HCT116 (cell line): ENCODE measurements at regions not wholly inside any gene's neighbourhood (a gene's known extent, or its start where the extent isn't known, plus 50 kb on each side); places are given as distances from the start of the nearest gene placed in this dataset.

Experiments
- ATAC-seq: fragments of 200-7000 bp; cut with Tn5 transposase; 2 replicates; pipeline ENCODE4 v1.9.1; 2020; ENCODE audit warnings: mild to moderate bottlenecking, moderate library complexity
- BruUV-seq: library from RNA; stranded (reverse); fragments of 400-500 nt; replicated peaks from 2 replicates; lab custom pipeline; 2021; lab: Mats Ljungman, UMichigan
- CTCF ChIA-PET: fragments of 300-600 bp; sonication (Branson Sonifier 250); formaldehyde crosslinking; loops from one replicate; lab custom pipeline; 2021; ENCODE audit warnings: antibody characterized with exemption; lab: Charles Lee
- POLR2A ChIA-PET: fragments of 300-600, 350-600 bp; sonication (Branson Sonifier 250); formaldehyde crosslinking; loops from one replicate; lab custom pipeline; 2021; ENCODE audit warnings: antibody characterized with exemption; lab: Charles Lee
- RAD21 ChIA-PET, 2 experiments: fragments of 300-600 bp; sonication (Branson Sonifier 250); formaldehyde crosslinking; loops; one replicate each; lab custom pipeline; 2023; ENCODE audit warnings: low total read pairs in 2 of 2; ENCODE audit not compliant: uncharacterized antibody in 2 of 2, unreplicated experiment in 2 of 2, low non-redundant PET in 1 of 2; lab: Charles Lee
- DNase-seq: peaks from one replicate; pipeline ENCODE4 v3.0.0-alpha.2; 2010; ENCODE audit warnings: low read depth, low spot score
- H2AFZ ChIP-seq: fragments of 200-600 bp; shearing (Covaris generic), sonication (generic); 2 replicates; pipeline ENCODE4 v1.6.1; 2017; ENCODE audit warnings: low read depth, mixed run types, mixed read lengths, antibody characterized with exemption, low read length; ENCODE audit not compliant: poor library complexity, severe bottlenecking
- H3K27ac ChIP-seq: 2 replicates; pipeline ENCODE4 v1.5.1; 2012; ENCODE audit warnings: low read depth, low read length
- H3K27me3 ChIP-seq: fragments of 200-600 bp; sonication (generic); 2 replicates; pipeline ENCODE4 v1.6.1; 2016; ENCODE audit warnings: mixed run types, low read length, mixed read lengths; ENCODE audit not compliant: insufficient read depth
- H3K36me3 ChIP-seq, 2 experiments: fragments of 200-500 bp in 1 of 2; fragments of 200-600 bp in 1 of 2; sonication (Bioruptor generic) in 1 of 2; sonication (generic) in 1 of 2; 2 replicates each; pipeline versions ENCODE4 v1.5.1 to v1.6.1; 2014 to 2016; ENCODE audit warnings: low read length in 2 of 2, inconsistent platforms in 1 of 2, mixed read lengths in 1 of 2, mixed run types in 1 of 2; ENCODE audit not compliant: insufficient read depth in 2 of 2, control insufficient read depth in 1 of 2
- H3K4me1 ChIP-seq, 2 experiments: fragments of 200-600 bp in 1 of 2; sonication (generic) in 1 of 2; 2 replicates each; pipeline versions ENCODE4 v1.5.1 to v1.6.1; 2012 to 2017; ENCODE audit warnings: low read length in 2 of 2, inconsistent platforms in 1 of 2, mild to moderate bottlenecking in 1 of 2, mixed read lengths in 1 of 2, mixed run types in 1 of 2, moderate library complexity in 1 of 2; ENCODE audit not compliant: insufficient read depth in 2 of 2, control insufficient read depth in 1 of 2
- H3K4me2 ChIP-seq: fragments of 200-600 bp; sonication (generic); 2 replicates; pipeline ENCODE4 v1.6.1; 2017; ENCODE audit warnings: mixed run types, low read length, mixed read lengths
- H3K4me3 ChIP-seq, 2 experiments: fragments of 200-600 bp in 1 of 2; sonication (generic) in 1 of 2; replicated peaks in 1 of 2; 2 replicates each; pipeline ENCODE4 v1.5.1; 2011 to 2016; ENCODE audit warnings: low read length in 2 of 2, control low read depth in 1 of 2, low read depth in 1 of 2, mild to moderate bottlenecking in 1 of 2, mixed read lengths in 1 of 2, mixed run types in 1 of 2
- H3K79me2 ChIP-seq: fragments of 200-600 bp; sonication (generic); 2 replicates; pipeline ENCODE4 v1.6.1; 2017; ENCODE audit warnings: mild to moderate bottlenecking, mixed run types, low read length, moderate library complexity, mixed read lengths; ENCODE audit not compliant: insufficient read depth
- H3K9ac ChIP-seq: fragments of 200-600 bp; sonication (generic); 2 replicates; pipeline ENCODE4 v1.6.1; 2016; ENCODE audit warnings: low read length, mixed read lengths
- H3K9me2 ChIP-seq: fragments of 200-600 bp; sonication (generic), shearing (Covaris generic); 2 replicates; pipeline ENCODE4 v1.6.1; 2017; ENCODE audit warnings: mixed run types, mild to moderate bottlenecking, moderate library complexity; ENCODE audit not compliant: insufficient read depth
- H3K9me3 ChIP-seq, 2 experiments: fragments of 200-500 bp in 1 of 2; fragments of 200-600 bp in 1 of 2; sonication (Bioruptor generic) in 1 of 2; sonication (generic) in 1 of 2; 2 replicates each; pipeline ENCODE4 v1.6.1; 2014 to 2017; ENCODE audit warnings: low read length in 2 of 2, mixed read lengths in 2 of 2, inconsistent platforms in 1 of 2, low read depth in 1 of 2, mild to moderate bottlenecking in 1 of 2, mixed run types in 1 of 2, moderate library complexity in 1 of 2; ENCODE audit not compliant: control insufficient read depth in 1 of 2, insufficient read depth in 1 of 2
- H4K20me1 ChIP-seq: fragments of 200-600 bp; sonication (generic), shearing (Covaris generic); 2 replicates; pipeline ENCODE4 v1.6.1; 2017; ENCODE audit warnings: mixed run types, mild to moderate bottlenecking, moderate library complexity; ENCODE audit not compliant: insufficient read depth
- ATF3 ChIP-seq: IDR thresholded peaks from 2 replicates; pipeline ENCODE4 v1.6.1; 2012
- CTCF ChIP-seq, 3 experiments: fragments of 200-600 bp in 1 of 3; sonication (generic) in 1 of 3; IDR thresholded peaks in 2 of 3; conservative IDR thresholded peaks in 1 of 3; 2 replicates each; pipeline ENCODE4 v1.5.1; 2012 to 2017; ENCODE audit warnings: low read depth in 2 of 3, low read length in 2 of 3, antibody characterized with exemption in 1 of 3, borderline replicate concordance in 1 of 3, control low read depth in 1 of 3, mild to moderate bottlenecking in 1 of 3, mixed read lengths in 1 of 3, mixed run types in 1 of 3, moderate library complexity in 1 of 3; ENCODE audit not compliant: insufficient read depth in 1 of 3
- EGR1 ChIP-seq: IDR thresholded peaks from 2 replicates; pipeline ENCODE4 v1.6.1; 2012; ENCODE audit warnings: low read depth
- ELF1 ChIP-seq: IDR thresholded peaks from 2 replicates; pipeline ENCODE4 v1.6.1; 2012; ENCODE audit warnings: low read depth, borderline replicate concordance
- EZH2 ChIP-seq: fragments of 200-600 bp; sonication (generic); IDR thresholded peaks from 2 replicates; pipeline ENCODE4 v1.6.1; 2017; ENCODE audit warnings: antibody characterized with exemption, mixed run types
- FOSL1 ChIP-seq: IDR thresholded peaks from 2 replicates; pipeline ENCODE4 v1.6.1; 2012; ENCODE audit warnings: low read depth
- POLR2A ChIP-seq: IDR thresholded peaks from 2 replicates; pipeline ENCODE4 v1.7.0; 2011; ENCODE audit warnings: borderline replicate concordance; ENCODE audit not compliant: insufficient read depth, insufficient read length; ENCODE audit errors: extremely low read depth
- REST ChIP-seq: IDR thresholded peaks from 2 replicates; pipeline ENCODE4 v1.6.1; 2012; ENCODE audit warnings: low read depth
- ZBTB33 ChIP-seq: IDR thresholded peaks from 2 replicates; pipeline ENCODE4 v1.6.1; 2011; ENCODE audit warnings: mild to moderate bottlenecking, low read length, moderate library complexity; ENCODE audit not compliant: insufficient replicate concordance; ENCODE audit errors: extremely low read depth
- ZFX ChIP-seq: fragments of 450-650 bp; IDR thresholded peaks from 2 replicates; pipeline ENCODE4 v1.6.1; 2017
- ZNF274 ChIP-seq: fragments of 200-500 bp; sonication (Bioruptor generic); IDR thresholded peaks from 2 replicates; pipeline ENCODE4 v1.6.1; 2014; ENCODE audit warnings: mild to moderate bottlenecking, low read depth, low read length, inconsistent platforms
- intact Hi-C: fragments of 100-400 bp; cut with micrococcal nuclease; formaldehyde crosslinking; loops from 2 replicates; pipeline ENCODE4 v1.10.0; 2022

GRCh38 chr2:144048631-144049060 lies 471.3 kb downstream of the ZEB2 start:
- no TSS peak for BruUV-seq
- CTCF ChIA-PET, result no interaction called here
- no peak for ATAC-seq

More at GRCh38 chr2:144048631-144049060, 471.3 kb downstream of the ZEB2 start:
- H3K27ac ChIP-seq, result no peak overlapping the region
- H3K9ac ChIP-seq, result no peak overlapping the region
- no peaks in the 10 kb centered on the region for H4K20me1 ChIP-seq
- no peak overlapping the region for H3K4me2 ChIP-seq
- no peaks in the 10 kb centered on the region for H3K4me1 ChIP-seq
- DNase-seq, result no peak
- no peaks in the 10 kb centered on the region for H3K79me2 ChIP-seq
- ChIA-PET RAD21 (no interaction called here), POLR2A (no interaction called here)
- H3K4me3 ChIP-seq, result no peak overlapping the region
- intact Hi-C loops, result no loop called here
- no peak overlapping the region for H2AFZ ChIP-seq
- H3K27me3 ChIP-seq, result no peaks in the 10 kb centered on the region
- no peaks in the 10 kb centered on the region for H3K9me3 ChIP-seq
- TF ChIP-seq ZFX (no peak), ZNF274 (no peak), POLR2A (no peak), ZBTB33 (no peak), ATF3 (no peak), ELF1 (no peak), REST (no peak), CTCF (IDR thresholded peaks at IDR 0.05 in 2 of 3, conservative IDR thresholded peaks at IDR 0.05 in 1 of 3; ENCODE audit: borderline replicate concordance in 1 of 3, insufficient read depth in 1 of 3, low read depth in 2 of 3, low read length in 2 of 3) (no peak), EZH2 (no peak), FOSL1 (no peak), EGR1 (no peak)
- TF ChIP-seq, all 23 proteins: peak for 0
- H3K9me2 ChIP-seq, result peaks cover 3% of the 10 kb centered on the region; the same call in 1 of the 2 replicates
- H3K36me3 ChIP-seq, result no peaks in the 10 kb centered on the region
